HT1080 (cell line): ENCODE measurements at regions not wholly inside any gene's neighbourhood (a gene's known extent, or its start where the extent isn't known, plus 50 kb on each side); places are given as distances from the start of the nearest gene placed in this dataset.
"Not testable (repeated sequence)": the region's sequence is repeated elsewhere in the genome, so short reads cannot be mapped to it uniquely, and the experiment has no call there.

Experiments used
- DNase-seq: peaks from one replicate; pipeline ENCODE4 v3.0.0-alpha.2; 2015; ENCODE audit warnings: low read depth

- no peak for DNase-seq
Observed at GRCh38 chr3:176214758-176215157, 982.5 kb downstream of the TBL1XR1 start.

GRCh38 chr3:176213314-176213713 is 984.0 kb downstream of the TBL1XR1 start:
- not testable (repeated sequence) for DNase-seq

GRCh38 chr3:176208915-176209314 is 988.4 kb downstream of the TBL1XR1 start:
- no peak for DNase-seq

- DNase-seq: no peak
Observed at GRCh38 chr3:176208283-176208682, 989.0 kb downstream of the TBL1XR1 start.

- DNase-seq: no peak
Observed at GRCh38 chr3:176206809-176207208, 990.5 kb downstream of the TBL1XR1 start.

- DNase-seq: no peak
Observed at GRCh38 chr3:176202652-176203051, 994.6 kb downstream of the TBL1XR1 start.

DNA sequence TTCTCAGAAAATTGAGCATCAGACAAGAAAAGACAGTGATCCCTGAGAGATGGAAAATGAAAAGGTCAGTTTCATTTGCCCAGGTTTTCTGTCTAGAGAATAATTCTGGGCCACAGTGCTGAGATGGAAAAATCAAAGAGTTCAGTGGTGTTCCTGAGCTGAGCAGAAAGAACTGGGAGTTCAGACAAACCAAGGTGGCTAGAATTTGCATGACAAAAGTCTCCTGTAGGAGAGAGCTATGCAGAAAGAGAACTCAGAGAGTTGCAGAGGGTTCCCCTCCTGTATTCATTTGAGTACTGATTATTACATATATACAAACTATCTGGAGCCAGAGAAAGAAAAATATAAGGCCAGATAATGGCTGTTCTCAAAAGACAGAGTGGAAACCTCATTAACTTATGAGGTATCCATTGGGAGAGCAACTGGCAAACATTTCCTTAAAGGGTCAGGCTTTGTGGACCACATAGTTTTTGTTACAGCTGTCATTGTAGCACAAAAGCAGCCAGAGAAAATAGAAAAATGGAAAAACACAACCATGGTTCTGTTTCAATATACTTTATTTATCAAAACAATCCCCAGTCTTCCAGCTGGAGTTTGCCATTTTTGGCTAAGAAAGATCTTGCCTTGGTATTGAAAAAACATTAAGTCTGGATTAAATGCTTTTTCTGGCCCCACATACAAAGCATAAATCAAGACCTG is 1004.1 kb downstream of the TBL1XR1 start:
- DNase-seq: no peak

DNA sequence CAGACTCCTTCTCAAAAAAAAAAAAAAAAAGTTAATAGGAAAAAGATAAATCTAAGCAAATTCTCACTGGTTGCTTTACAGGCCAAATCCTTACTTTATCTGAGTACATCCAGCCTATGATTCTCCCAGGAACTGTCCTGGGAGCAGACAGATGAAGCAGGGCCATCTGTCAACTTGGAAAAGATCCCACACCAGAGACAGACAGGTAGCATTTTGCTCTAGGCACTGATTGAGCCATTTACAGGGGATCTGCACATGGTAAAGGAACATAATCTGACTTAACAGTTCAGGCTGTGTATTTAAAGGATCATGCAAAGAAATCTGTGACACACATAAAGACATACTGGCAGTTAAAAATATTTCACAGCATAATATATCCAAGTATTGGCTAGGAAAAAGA is 1006.5 kb downstream of the TBL1XR1 start:
- DNase-seq: no peak

DNA sequence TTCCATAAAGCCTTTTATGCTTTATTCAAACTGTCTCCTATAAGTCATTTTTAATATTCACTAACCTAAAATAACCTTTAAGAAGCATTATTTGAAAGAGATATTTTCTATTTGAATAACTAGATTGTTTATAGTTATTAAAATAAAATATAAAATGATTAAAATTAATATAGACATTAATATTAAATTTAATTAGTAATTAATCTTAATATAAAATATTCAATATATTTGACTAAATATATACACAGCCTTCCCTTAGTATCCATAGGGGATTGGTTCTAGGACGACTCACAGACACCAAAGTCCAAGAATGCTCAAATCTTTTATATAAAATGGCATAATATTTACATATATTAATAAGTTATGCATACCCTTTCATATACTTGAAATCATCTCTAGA is 1014.1 kb downstream of the TBL1XR1 start:
- DNase-seq: no peak

DNA sequence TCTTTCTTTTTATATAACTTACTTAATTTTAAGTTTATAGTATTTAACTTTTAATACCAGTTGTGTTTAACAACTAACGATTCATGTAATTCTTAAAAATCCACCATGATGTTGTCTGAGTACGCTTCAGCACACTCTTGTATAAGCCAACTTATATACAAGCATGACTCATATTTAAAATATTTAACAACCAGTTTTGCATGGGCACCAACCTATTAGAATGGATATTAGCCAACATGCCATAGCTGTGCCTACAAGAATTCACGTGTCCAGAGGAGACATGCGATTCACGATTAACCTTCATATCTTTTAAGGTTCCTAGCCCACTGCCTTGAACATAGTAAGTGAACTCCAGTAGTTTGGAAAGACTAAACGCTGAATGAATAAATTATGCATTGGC is 1023.2 kb downstream of the TBL1XR1 start:
- DNase-seq: no peak

GRCh38 chr3:176172492-176172891 is 1024.8 kb downstream of the TBL1XR1 start:
- DNase-seq: no peak

DNA sequence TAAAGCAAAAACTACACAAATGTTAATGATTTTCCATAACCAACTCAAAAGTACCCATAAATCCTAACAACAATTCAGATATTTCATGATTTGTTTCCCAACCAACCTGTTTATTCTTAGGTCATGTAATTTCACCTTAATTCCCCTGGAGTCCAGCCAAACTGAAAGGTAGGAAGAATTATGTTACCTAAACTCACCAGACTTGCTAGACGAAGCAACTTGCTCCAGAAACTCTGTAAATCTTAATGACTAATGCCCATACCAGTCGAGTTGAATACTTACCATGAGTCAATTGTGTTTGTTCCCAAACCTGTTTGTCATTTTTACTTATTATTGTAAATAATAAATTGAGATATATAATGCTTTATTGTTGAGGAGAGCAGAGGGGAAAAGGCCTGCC is 1030.0 kb downstream of the TBL1XR1 start:
- DNase-seq: no peak

- DNase-seq: no peak
Observed at GRCh38 chr3:176160997-176161396, 1036.3 kb downstream of the TBL1XR1 start.

- DNase-seq: peak; percentile 41
Observed at GRCh38 chr3:176159796-176160195, 1037.5 kb downstream of the TBL1XR1 start.

- DNase-seq: no peak
Observed at GRCh38 chr3:176155012-176155411, 1042.3 kb downstream of the TBL1XR1 start.

GRCh38 chr3:176149567-176149966 is 1047.7 kb downstream of the TBL1XR1 start:
- DNase-seq: no peak

GRCh38 chr3:176147251-176147650 is 1050.0 kb downstream of the TBL1XR1 start:
- DNase-seq: no peak

- DNase-seq: no peak
Observed at GRCh38 chr3:176141837-176142236, 1055.4 kb downstream of the TBL1XR1 start.

DNA sequence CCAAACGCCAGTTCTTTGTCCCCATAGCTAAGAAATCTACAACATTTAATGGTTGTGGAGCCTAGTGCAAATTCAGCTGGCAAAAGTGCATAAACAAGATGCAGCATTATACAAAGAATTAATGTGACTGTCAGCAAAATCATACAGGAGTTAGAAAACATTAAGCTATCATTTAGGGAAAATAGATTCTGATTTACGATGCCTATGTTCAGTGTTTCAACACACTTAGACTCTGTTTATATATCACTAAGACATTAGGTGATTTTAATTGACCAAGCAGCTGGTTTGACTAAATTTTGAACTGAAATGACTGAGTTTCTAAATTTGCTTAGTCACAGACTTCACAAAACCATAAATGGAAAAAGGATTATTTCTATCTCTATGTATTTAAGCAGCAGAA is 1076.8 kb downstream of the TBL1XR1 start:
- DNase-seq: no peak

DNA sequence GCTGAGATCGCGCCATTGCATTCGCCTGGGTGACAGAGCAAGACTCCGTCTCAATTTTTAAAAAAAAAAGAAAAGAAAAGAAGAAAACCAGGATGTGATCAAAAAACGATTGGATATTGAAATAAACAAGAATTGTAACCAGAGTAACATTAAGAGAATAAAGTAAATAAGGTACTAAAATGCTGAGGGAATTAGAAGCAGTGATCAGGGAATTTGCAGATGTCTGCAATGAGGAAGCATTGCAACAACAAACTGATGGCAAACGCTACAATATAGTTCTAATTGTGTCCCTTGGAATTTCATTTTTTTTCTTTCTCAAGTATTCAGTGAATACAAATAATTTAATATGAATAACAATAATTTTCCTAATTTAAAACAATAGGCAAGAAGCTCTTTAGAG is 1077.5 kb downstream of the TBL1XR1 start:
- no peak for DNase-seq

GRCh38 chr3:176106380-176106779 is 1090.9 kb downstream of the TBL1XR1 start:
- no peak for DNase-seq

- no peak for DNase-seq
Observed at GRCh38 chr3:176097027-176097426, 1100.3 kb downstream of the TBL1XR1 start.

DNA sequence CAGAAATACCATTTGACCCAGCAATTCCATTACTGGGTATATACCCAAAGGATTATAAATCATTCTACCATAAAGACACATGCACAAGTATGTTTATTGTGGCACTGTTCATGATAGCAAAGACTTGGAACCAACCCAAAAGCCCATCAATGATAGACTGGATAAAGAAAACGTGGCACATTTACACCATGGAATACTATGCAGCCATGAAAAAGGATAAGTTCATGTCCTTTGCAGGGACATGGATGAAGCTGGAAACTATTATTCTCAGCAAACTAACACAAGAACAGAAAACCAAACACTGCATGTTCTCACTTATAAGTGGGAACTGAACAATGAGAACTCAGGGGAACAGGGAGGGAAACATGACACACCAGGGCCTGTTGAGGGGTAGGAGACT is 1103.4 kb downstream of the TBL1XR1 start:
- not testable (repeated sequence) for DNase-seq

DNA sequence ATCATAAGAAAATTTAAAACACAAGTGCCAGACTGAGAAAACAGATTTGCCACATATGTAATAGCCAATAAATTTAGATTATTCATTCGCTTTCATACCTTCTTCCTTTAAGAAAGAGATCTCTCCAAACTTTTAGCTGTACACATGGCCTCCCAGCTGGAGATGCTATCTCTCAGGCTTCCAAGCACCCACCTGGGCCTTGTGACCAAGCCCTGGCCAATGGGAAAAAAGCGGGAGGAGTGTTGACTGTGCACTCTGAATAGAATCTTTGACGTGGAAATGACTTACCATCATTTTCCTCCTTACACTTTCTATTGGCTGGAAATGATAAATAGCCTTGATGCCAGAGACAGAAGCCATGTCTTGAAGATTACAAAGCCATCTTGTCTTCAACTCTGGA is 1106.6 kb downstream of the TBL1XR1 start:
- DNase-seq: no peak
